Esophagus squamous epithelium (tissue), 4 donors: ENCODE measurements at regions not wholly inside any gene's neighbourhood (a gene's known extent, or its start where the extent isn't known, plus 50 kb on each side); places are given as distances from the start of the nearest gene placed in this dataset.

ENCODE experiments used
- small RNA-seq, 4 donors: library from RNA; depleted of rRNA; stranded (forward); fragments of <200 nt; gene quantifications; one replicate each; pipeline ENCODE3, GENCODE V24; 2016

Small RNA genes in the stretch of these regions (small RNA-seq; reads per million reads assigned to genes)
- 0 reads per million in 4 donors for gene ALDH7A1P4
